ENCODE measurements at regions not wholly inside any gene's neighbourhood (a gene's known extent, or its start where the extent isn't known, plus 50 kb on each side); places are given as distances from the start of the nearest gene placed in this dataset.

GRCh38 chr7:97620495-97620894 lies 111.4 kb upstream of the TAC1 start:
- DNase-seq (ENCODE audit: low spot score) = no peak
- H3K27me3 Mint-ChIP-seq (ENCODE audit: low read depth) = no peaks in the 10 kb centered on the region; the same call in 1 of the 2 replicates
- H3K36me3 Mint-ChIP-seq = no peaks in the 10 kb centered on the region
- H3K4me3 Mint-ChIP-seq = no peak overlapping the region
- no peak overlapping the region for H3K27ac Mint-ChIP-seq
- ChIA-PET CTCF (no interaction called here), POLR2A (no interaction called here)
- no peaks in the 10 kb centered on the region for H3K4me1 Mint-ChIP-seq
- no peaks in the 10 kb centered on the region; the same call in 1 of the 2 replicates for H3K9me3 Mint-ChIP-seq
- TF ChIP-seq SMAD3 (CRISPR knock-in tag; IDR thresholded peaks at IDR 0.05; ENCODE audit: borderline replicate concordance) (no peak), TP53 (CRISPR knock-in tag; IDR thresholded peaks at IDR 0.05) (no peak), NR2C2 (CRISPR knock-in tag; IDR thresholded peaks at IDR 0.05) (no peak), ZBTB43 (CRISPR knock-in tag; IDR thresholded peaks at IDR 0.05) (no peak), E2F5 (CRISPR knock-in tag; IDR thresholded peaks at IDR 0.05) (no peak), ZNF423 (CRISPR knock-in tag; IDR thresholded peaks at IDR 0.05) (no peak), ZSCAN18 (CRISPR knock-in tag; IDR thresholded peaks at IDR 0.05) (no peak), CREB1 (CRISPR knock-in tag; IDR thresholded peaks at IDR 0.05) (no peak), USF2 (CRISPR knock-in tag; IDR thresholded peaks at IDR 0.05) (no peak), ATF2 (CRISPR knock-in tag; IDR thresholded peaks at IDR 0.05; ENCODE audit: borderline replicate concordance, low read depth) (no peak), FOXJ3 (CRISPR knock-in tag; IDR thresholded peaks at IDR 0.05; ENCODE audit: borderline replicate concordance) (no peak), SMAD4 (CRISPR knock-in tag; IDR thresholded peaks at IDR 0.05) (no peak), ZNF671 (CRISPR knock-in tag; IDR thresholded peaks at IDR 0.05) (no peak), MXD4 (CRISPR knock-in tag; IDR thresholded peaks at IDR 0.05; ENCODE audit: borderline replicate concordance) (no peak), ESRRA (CRISPR knock-in tag; IDR thresholded peaks at IDR 0.05; ENCODE audit: borderline replicate concordance) (no peak), GABPB1 (CRISPR knock-in tag; IDR thresholded peaks at IDR 0.05) (no peak), ZBTB21 (CRISPR knock-in tag; IDR thresholded peaks at IDR 0.05; ENCODE audit: borderline replicate concordance) (no peak)
- ATAC-seq = no peak

GRCh38 chr7:97623333-97623732 lies 108.6 kb upstream of the TAC1 start:
- DNase-seq (ENCODE audit: low spot score) (no peak), ATAC-seq (no peak)
- H3K4me1 Mint-ChIP-seq = no peaks in the 10 kb centered on the region
- H3K36me3 Mint-ChIP-seq = no peaks in the 10 kb centered on the region
- H3K9me3 Mint-ChIP-seq = no peaks in the 10 kb centered on the region; the same call in 1 of the 2 replicates
- no peak overlapping the region for H3K27ac Mint-ChIP-seq
- POLR2A ChIA-PET = no interaction called here
- CTCF ChIA-PET = no interaction called here
- H3K27me3 Mint-ChIP-seq (ENCODE audit: low read depth) = no peaks in the 10 kb centered on the region; the same call in 1 of the 2 replicates
- H3K4me3 Mint-ChIP-seq = no peak overlapping the region
- TF ChIP-seq ZNF512 (CRISPR knock-in tag; IDR thresholded peaks at IDR 0.05; ENCODE audit: borderline replicate concordance) (no peak), FOXP4 (CRISPR knock-in tag; IDR thresholded peaks at IDR 0.05) (no peak), AFF4 (CRISPR knock-in tag; IDR thresholded peaks at IDR 0.05; ENCODE audit: borderline replicate concordance) (no peak), NFYB (CRISPR knock-in tag; conservative IDR thresholded peaks at IDR 0.05; ENCODE audit: low read depth) (no peak), RELA (CRISPR knock-in tag; IDR thresholded peaks at IDR 0.05; ENCODE audit: borderline replicate concordance) (no peak)

Measured in WTC11 (cell line).